AG10803 (cell line): ENCODE measurements at regions not wholly inside any gene's neighbourhood (a gene's known extent, or its start where the extent isn't known, plus 50 kb on each side); places are given as distances from the start of the nearest gene placed in this dataset.

ENCODE experiments used
- DNase-seq: peaks from one replicate; pipeline ENCODE4 v3.0.0; 2010; ENCODE audit warnings: low read depth
- H3K4me3 ChIP-seq: 2 replicates; pipeline ENCODE4 v1.5.1; 2011; ENCODE audit warnings: mild to moderate bottlenecking, low read length, control low read depth
- CTCF ChIP-seq: conservative IDR thresholded peaks from 2 replicates; pipeline ENCODE4 v1.5.1; 2011; ENCODE audit warnings: mild to moderate bottlenecking, low read length, control low read depth, inconsistent platforms

- DNase-seq = no peak
- H3K4me3 ChIP-seq = no peak overlapping the region
- no peak for TF ChIP-seq CTCF
These were observed 275.2 kb upstream of the IRX2 start for GRCh38 chr5:3026651-3027050.

- DNase-seq = no peak
- no peak overlapping the region for H3K4me3 ChIP-seq
- no peak for TF ChIP-seq CTCF
These were observed 274.6 kb upstream of the IRX2 start for GRCh38 chr5:3026099-3026498.

GRCh38 chr5:3025392-3025791, 273.9 kb upstream of the IRX2 start:
- no peak for TF ChIP-seq CTCF
- no peak for DNase-seq
- no peak overlapping the region for H3K4me3 ChIP-seq

GRCh38 chr5:3024976-3025375, 273.5 kb upstream of the IRX2 start:
- DNase-seq = no peak
- no peak for TF ChIP-seq CTCF
- H3K4me3 ChIP-seq = no peak overlapping the region

GRCh38 chr5:3024554-3024953, 273.1 kb upstream of the IRX2 start:
- TF ChIP-seq CTCF = no peak
- H3K4me3 ChIP-seq = no peak overlapping the region
- no peak for DNase-seq

- TF ChIP-seq CTCF = no peak
- no peak overlapping the region for H3K4me3 ChIP-seq
- DNase-seq = no peak
These were observed 272.6 kb upstream of the IRX2 start for GRCh38 chr5:3024126-3024525.

GRCh38 chr5:3023656-3024055, 272.2 kb upstream of the IRX2 start:
- DNase-seq = no peak
- TF ChIP-seq CTCF = no peak
- H3K4me3 ChIP-seq = no peak overlapping the region
